NOMO-1 treated with dmso at 0.1 percent for 144 hours (cell line): ENCODE measurements at regions not wholly inside any gene's neighbourhood (a gene's known extent, or its start where the extent isn't known, plus 50 kb on each side); places are given as distances from the start of the nearest gene placed in this dataset.

ENCODE experiments used
- DNase-seq: peaks from one replicate; lab custom pipeline; 2025; ENCODE audit not compliant: unreplicated experiment; lab: John Stamatoyannopoulos, UW

GRCh38 chr22:49626361-49627216, 201.1 kb downstream of the BRD1 start:
- no peak for DNase-seq

DNA sequence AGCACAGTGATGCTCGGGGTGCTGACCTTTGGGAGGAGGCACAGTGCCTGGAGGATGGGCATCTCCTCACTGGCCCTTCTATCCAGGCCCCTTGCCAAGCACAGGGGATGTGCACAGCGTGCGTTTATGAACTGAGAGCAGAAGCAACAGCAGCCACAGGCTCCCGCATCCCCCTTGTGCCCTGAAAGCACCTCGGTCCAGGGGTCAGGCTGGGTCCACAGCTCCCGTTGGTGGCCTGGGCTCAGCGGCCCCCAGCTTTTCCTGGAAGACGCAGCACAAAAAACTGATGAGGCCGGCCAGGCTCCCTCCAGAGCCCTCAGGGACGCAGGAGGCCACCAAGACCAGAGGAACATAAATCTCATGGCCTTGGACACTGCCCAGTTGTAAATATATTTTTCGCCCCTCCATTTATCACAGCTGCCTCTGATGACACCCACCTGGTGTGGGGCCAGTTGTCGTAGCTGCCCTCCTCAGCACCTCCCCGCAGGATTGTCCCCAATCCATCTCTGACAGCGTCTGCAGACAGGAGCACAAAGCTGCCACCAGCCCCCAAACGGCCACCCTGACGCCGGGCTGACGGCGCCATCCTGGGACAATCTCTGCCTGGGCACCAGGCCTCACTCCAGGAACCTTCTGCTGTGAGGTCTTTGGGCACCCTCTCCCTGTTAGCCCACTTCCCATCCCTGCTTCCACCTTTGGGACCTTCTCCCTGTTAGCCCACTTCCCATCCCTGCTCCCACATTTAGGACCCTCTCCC, 203.1 kb downstream of the BRD1 start:
- DNase-seq = no peak

- no peak for DNase-seq
These were observed 204.0 kb downstream of the BRD1 start for GRCh38 chr22:49623715-49624114.

DNA sequence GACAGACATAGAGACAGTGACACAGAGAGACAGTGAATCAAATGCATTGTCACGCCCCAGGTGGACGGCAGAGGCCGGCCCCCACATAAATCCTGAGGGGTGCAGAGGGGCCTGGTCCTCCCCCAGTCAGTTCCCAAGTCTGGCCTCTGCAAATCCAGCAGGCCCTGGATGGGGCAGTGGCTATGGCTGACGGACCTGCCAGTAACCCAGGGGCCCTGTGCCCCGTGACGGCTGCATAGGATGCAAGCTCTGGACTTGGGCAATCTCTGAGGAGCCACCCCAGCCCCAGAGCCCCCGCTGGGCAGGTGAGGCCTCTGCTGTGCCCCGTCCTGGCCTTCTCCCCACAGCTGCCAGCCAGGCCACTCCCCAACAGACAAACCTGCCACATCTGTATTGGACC, 204.5 kb downstream of the BRD1 start:
- no peak for DNase-seq

- DNase-seq = no peak
These were observed 205.2 kb downstream of the BRD1 start for GRCh38 chr22:49622241-49623105.

- DNase-seq = no peak
These were observed 206.0 kb downstream of the BRD1 start for GRCh38 chr22:49621601-49622210.

DNA sequence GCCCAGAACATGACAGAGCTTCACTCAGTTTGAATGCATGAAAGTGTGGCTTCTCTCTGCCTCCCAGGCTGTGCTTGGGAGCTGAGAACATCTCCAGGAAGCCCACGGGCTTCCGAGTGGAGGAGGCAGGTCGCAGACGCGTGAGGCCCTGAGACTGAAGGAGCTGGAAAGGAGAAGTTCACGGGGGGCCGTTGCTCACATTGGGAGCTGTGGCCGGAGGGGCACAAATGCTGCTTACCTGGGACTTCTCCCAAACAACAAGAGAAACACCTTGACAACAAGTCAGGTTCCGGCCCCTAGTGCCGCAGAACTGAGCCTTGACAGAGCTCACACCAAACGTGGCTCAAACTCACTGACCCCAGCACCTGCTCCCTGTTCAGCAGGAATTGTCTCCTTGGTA, 207.0 kb downstream of the BRD1 start:
- no peak for DNase-seq

DNA sequence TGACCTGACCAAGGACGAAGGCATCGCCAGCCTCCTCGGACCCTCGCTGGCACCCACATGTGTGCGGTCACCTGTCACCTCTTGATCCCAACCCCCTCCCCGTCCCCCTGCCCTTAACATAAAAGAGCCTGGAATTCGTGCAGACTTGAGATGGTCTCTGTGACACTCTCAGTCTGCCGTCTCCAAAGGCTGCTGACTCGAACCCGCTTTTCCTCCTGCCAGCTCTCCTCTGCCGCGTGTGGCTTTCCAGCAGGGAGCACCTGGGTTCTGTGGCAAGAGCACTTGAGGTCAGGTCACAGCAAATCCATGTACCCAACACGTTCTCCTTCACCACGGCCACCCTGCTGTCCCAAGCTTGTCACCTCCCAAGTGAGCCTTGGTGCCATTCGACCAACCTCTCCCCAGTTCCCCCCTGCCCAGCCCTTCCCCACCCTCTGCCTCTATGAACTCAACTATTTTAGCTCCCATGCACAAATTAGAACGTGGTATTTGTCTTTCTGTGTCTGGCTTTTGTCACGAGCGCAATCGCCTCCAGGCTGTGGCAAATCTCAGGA, 207.6 kb downstream of the BRD1 start:
- DNase-seq = no peak

- no peak for DNase-seq
These were observed 208.4 kb downstream of the BRD1 start for GRCh38 chr22:49619301-49619700.

GRCh38 chr22:49618677-49618953, 209.1 kb downstream of the BRD1 start:
- DNase-seq = no peak

DNA sequence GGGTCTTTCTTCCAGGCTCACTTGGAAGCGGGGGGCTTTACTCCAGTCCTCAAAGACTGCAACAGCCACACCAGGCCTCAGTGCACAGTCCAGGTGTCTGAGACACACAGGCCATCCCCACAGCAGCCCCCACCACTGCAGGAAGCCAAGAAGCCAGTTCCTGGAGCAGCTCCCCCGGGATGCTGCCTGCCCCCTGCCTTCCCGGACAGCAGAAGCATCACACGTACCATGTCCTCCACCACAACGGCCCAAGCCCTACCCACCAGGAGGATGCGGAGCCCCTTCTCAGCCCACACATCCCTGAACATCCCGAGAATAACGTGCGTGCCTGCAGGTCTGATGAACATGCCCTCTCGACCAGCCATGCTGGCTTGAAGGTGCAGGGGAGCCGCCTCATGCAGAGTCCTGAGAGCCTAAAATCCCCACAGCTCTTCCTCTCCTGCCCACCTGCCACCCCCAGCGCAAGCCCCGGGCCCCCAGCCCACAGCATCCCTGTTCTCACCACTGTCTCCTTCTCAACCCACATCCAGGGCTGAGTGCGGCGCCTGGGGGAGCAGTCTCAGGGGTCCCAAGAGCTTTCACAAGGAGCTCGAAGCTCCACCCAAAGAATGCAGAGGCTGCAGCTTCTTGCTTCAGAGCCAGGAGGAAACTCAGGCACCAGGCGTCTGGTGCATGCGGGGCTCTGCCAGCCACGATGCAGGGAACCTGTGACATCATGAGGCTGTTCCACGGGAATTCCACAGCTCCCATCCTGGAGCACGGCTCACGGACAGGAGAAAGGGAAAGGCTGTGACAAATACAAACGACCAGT, 209.6 kb downstream of the BRD1 start:
- DNase-seq = no peak

DNA sequence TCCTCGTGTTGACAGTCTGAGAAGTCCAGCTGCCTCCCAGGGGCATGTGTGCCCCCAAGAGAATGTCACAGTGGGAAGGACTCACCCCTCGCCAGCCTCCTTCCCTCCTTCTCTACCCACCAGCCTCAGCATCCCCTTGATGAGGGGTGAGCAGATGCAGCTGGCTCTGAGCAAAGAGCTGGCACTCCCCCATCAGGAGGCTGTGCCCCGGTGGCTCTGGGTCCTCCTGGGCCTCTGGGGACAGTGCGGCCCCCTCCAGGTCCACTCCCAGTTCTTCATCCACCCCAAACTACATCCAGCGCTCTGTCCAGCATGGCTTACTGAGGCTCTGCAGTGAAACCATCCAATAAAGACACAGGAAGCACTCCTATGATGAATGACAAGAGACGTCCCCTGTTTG, 210.4 kb downstream of the BRD1 start:
- DNase-seq = no peak

DNA sequence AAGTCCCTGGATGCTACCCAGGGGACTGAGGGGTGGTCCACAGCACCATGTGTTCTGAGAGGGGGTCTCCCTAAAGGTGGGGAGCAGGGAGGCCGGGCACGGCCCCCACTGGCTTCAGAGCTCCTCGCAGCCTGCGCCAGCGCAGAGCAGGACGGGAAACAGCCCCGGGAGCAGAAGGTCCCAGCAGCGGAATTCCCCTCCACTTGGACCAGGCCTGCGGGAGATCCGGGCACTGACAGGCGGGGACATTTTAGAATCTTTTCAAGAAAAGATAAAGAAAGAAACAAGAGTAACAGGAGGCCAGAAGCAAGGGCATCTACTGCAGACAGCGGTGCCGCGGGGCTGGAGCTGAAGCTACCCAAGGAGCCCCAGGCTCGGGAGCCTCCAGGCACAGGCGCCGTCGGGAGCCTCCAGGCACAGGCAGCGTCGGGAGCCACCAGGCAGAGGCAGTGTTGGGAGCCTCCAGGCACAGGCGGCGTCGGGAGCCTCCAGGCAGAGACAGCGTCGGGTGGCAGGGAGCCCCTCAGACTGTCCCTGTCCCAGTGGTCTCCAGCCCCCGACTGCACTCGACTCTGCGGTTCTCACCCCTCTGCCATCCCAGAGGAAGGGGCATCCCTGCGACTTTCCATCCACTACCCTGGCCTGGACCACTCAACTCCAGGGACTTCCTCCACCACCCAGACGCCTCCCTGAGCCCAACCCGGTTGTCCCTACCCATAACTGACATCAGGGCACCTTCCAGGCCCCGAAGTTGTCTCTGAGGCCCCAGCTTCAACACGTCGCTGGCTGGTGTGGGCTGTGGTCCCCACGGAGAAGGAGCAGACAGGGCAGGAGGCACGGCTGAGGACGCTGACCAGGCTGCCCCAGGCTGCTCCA, 211.1 kb downstream of the BRD1 start:
- no peak for DNase-seq

DNA sequence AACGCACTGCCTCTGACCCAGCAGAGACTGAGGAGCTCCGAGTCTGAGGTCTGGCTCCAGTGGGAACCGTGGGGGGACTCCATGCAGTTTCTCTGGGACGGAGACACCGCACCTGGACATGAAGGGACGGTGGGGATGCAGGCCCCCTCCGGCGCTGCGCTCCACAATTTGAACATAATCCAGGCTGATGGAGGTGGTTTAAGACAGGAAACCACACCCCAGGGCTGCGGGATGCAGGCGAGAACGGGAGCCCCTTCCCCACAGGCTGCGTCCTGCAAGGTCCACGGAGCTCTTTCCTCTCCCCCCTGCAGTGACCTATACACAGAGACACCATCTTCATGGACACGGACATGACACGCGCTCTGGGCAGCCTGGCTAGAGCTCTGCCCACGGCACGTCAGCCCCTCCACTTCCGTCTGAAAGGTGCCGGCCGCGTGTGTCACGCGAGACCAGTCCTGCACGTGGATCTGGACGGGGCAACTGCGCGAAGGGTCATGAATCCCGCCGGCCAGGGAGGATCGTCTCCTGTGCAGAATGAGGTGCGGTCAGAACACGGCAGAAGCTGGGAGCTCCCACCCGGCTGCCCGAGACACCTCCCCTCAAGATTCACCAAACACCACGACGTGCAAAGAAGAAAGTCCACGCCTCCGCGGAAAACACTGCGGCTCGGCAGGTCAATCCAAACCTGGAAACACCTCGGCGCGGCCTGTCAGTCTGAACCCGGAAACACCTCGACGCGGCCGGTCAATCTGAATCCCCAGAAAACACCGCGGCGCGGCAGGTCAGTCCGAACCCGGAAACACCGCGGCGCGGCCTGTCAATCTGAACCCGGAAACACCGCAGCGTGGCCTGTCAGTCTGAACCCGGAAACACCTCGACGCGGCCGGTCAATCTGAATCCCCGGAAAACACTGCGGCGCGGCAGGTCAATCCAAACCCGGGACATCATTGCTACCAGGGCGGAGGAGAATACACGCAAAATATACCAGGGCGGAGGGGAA, 212.4 kb downstream of the BRD1 start:
- DNase-seq = no peak

- DNase-seq = no peak
These were observed 214.0 kb downstream of the BRD1 start for GRCh38 chr22:49613511-49614270.

DNA sequence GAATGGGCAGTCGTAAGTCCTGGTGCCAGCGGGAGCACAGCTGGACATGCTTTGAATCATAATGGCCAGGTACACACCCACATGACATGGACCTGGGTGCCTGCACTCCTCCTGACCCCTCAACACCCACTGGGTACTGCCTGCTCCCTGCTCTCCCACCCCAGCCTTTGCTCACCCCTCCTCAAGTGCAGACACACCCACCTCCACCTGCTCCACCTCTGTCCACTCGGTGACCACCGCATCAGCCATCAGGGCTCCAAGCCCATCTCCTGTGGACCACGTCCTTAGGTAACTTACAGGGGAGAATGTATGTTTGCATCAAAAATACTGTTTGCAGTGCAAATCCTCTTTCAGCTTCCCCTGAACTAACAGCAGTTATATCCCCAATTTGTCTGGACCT, 214.6 kb downstream of the BRD1 start:
- no peak for DNase-seq

GRCh38 chr22:49609207-49609876, 218.3 kb downstream of the BRD1 start:
- DNase-seq = no peak
